HCT116 (cell line): ENCODE measurements at regions not wholly inside any gene's neighbourhood (a gene's known extent, or its start where the extent isn't known, plus 50 kb on each side); places are given as distances from the start of the nearest gene placed in this dataset.

ENCODE experiments used
- ATAC-seq: fragments of 200-7000 bp; cut with Tn5 transposase; 2 replicates; pipeline ENCODE4 v1.9.1; 2020; ENCODE audit warnings: mild to moderate bottlenecking, moderate library complexity
- BruUV-seq: library from RNA; stranded (reverse); fragments of 400-500 nt; replicated peaks from 2 replicates; lab custom pipeline; 2021; lab: Mats Ljungman, UMichigan
- CTCF ChIA-PET: fragments of 300-600 bp; sonication (Branson Sonifier 250); formaldehyde crosslinking; loops from one replicate; lab custom pipeline; 2021; ENCODE audit warnings: antibody characterized with exemption; lab: Charles Lee
- POLR2A ChIA-PET: fragments of 300-600, 350-600 bp; sonication (Branson Sonifier 250); formaldehyde crosslinking; loops from one replicate; lab custom pipeline; 2021; ENCODE audit warnings: antibody characterized with exemption; lab: Charles Lee
- RAD21 ChIA-PET, 2 experiments: fragments of 300-600 bp; sonication (Branson Sonifier 250); formaldehyde crosslinking; loops; one replicate each; lab custom pipeline; 2023; ENCODE audit warnings: low total read pairs in 2 of 2; ENCODE audit not compliant: uncharacterized antibody in 2 of 2, unreplicated experiment in 2 of 2, low non-redundant PET in 1 of 2; lab: Charles Lee
- DNase-seq: peaks from one replicate; pipeline ENCODE4 v3.0.0-alpha.2; 2010; ENCODE audit warnings: low read depth, low spot score
- H2AFZ ChIP-seq: fragments of 200-600 bp; shearing (Covaris generic), sonication (generic); 2 replicates; pipeline ENCODE4 v1.6.1; 2017; ENCODE audit warnings: low read depth, mixed run types, mixed read lengths, antibody characterized with exemption, low read length; ENCODE audit not compliant: poor library complexity, severe bottlenecking
- H3K27ac ChIP-seq: 2 replicates; pipeline ENCODE4 v1.5.1; 2012; ENCODE audit warnings: low read depth, low read length
- H3K27me3 ChIP-seq: fragments of 200-600 bp; sonication (generic); 2 replicates; pipeline ENCODE4 v1.6.1; 2016; ENCODE audit warnings: mixed run types, low read length, mixed read lengths; ENCODE audit not compliant: insufficient read depth
- H3K36me3 ChIP-seq, 2 experiments: fragments of 200-500 bp in 1 of 2; fragments of 200-600 bp in 1 of 2; sonication (Bioruptor generic) in 1 of 2; sonication (generic) in 1 of 2; 2 replicates each; pipeline versions ENCODE4 v1.5.1 to v1.6.1; 2014 to 2016; ENCODE audit warnings: low read length in 2 of 2, inconsistent platforms in 1 of 2, mixed read lengths in 1 of 2, mixed run types in 1 of 2; ENCODE audit not compliant: insufficient read depth in 2 of 2, control insufficient read depth in 1 of 2
- H3K4me1 ChIP-seq, 2 experiments: fragments of 200-600 bp in 1 of 2; sonication (generic) in 1 of 2; 2 replicates each; pipeline versions ENCODE4 v1.5.1 to v1.6.1; 2012 to 2017; ENCODE audit warnings: low read length in 2 of 2, inconsistent platforms in 1 of 2, mild to moderate bottlenecking in 1 of 2, mixed read lengths in 1 of 2, mixed run types in 1 of 2, moderate library complexity in 1 of 2; ENCODE audit not compliant: insufficient read depth in 2 of 2, control insufficient read depth in 1 of 2
- H3K4me2 ChIP-seq: fragments of 200-600 bp; sonication (generic); 2 replicates; pipeline ENCODE4 v1.6.1; 2017; ENCODE audit warnings: mixed run types, low read length, mixed read lengths
- H3K4me3 ChIP-seq, 2 experiments: fragments of 200-600 bp in 1 of 2; sonication (generic) in 1 of 2; replicated peaks in 1 of 2; 2 replicates each; pipeline ENCODE4 v1.5.1; 2011 to 2016; ENCODE audit warnings: low read length in 2 of 2, control low read depth in 1 of 2, low read depth in 1 of 2, mild to moderate bottlenecking in 1 of 2, mixed read lengths in 1 of 2, mixed run types in 1 of 2
- H3K79me2 ChIP-seq: fragments of 200-600 bp; sonication (generic); 2 replicates; pipeline ENCODE4 v1.6.1; 2017; ENCODE audit warnings: mild to moderate bottlenecking, mixed run types, low read length, moderate library complexity, mixed read lengths; ENCODE audit not compliant: insufficient read depth
- H3K9ac ChIP-seq: fragments of 200-600 bp; sonication (generic); 2 replicates; pipeline ENCODE4 v1.6.1; 2016; ENCODE audit warnings: low read length, mixed read lengths
- H3K9me2 ChIP-seq: fragments of 200-600 bp; sonication (generic), shearing (Covaris generic); 2 replicates; pipeline ENCODE4 v1.6.1; 2017; ENCODE audit warnings: mixed run types, mild to moderate bottlenecking, moderate library complexity; ENCODE audit not compliant: insufficient read depth
- H3K9me3 ChIP-seq, 2 experiments: fragments of 200-500 bp in 1 of 2; fragments of 200-600 bp in 1 of 2; sonication (Bioruptor generic) in 1 of 2; sonication (generic) in 1 of 2; 2 replicates each; pipeline ENCODE4 v1.6.1; 2014 to 2017; ENCODE audit warnings: low read length in 2 of 2, mixed read lengths in 2 of 2, inconsistent platforms in 1 of 2, low read depth in 1 of 2, mild to moderate bottlenecking in 1 of 2, mixed run types in 1 of 2, moderate library complexity in 1 of 2; ENCODE audit not compliant: control insufficient read depth in 1 of 2, insufficient read depth in 1 of 2
- H4K20me1 ChIP-seq: fragments of 200-600 bp; sonication (generic), shearing (Covaris generic); 2 replicates; pipeline ENCODE4 v1.6.1; 2017; ENCODE audit warnings: mixed run types, mild to moderate bottlenecking, moderate library complexity; ENCODE audit not compliant: insufficient read depth
- ATF3 ChIP-seq: IDR thresholded peaks from 2 replicates; pipeline ENCODE4 v1.6.1; 2012
- CBX3 ChIP-seq: IDR thresholded peaks from 2 replicates; pipeline ENCODE4 v1.6.1; 2012; ENCODE audit warnings: low read depth
- CEBPB ChIP-seq: IDR thresholded peaks from 2 replicates; pipeline ENCODE4 v1.6.1; 2012; ENCODE audit warnings: low read depth
- EGR1 ChIP-seq: IDR thresholded peaks from 2 replicates; pipeline ENCODE4 v1.6.1; 2012; ENCODE audit warnings: low read depth
- ELF1 ChIP-seq: IDR thresholded peaks from 2 replicates; pipeline ENCODE4 v1.6.1; 2012; ENCODE audit warnings: low read depth, borderline replicate concordance
- EZH2 ChIP-seq: fragments of 200-600 bp; sonication (generic); IDR thresholded peaks from 2 replicates; pipeline ENCODE4 v1.6.1; 2017; ENCODE audit warnings: antibody characterized with exemption, mixed run types
- EZH2phosphoT487 ChIP-seq: fragments of 200-600 bp; IDR thresholded peaks from 2 replicates; pipeline ENCODE4 v1.6.1; 2018; ENCODE audit warnings: antibody characterized with exemption, borderline replicate concordance
- FOSL1 ChIP-seq: IDR thresholded peaks from 2 replicates; pipeline ENCODE4 v1.6.1; 2012; ENCODE audit warnings: low read depth
- MAX ChIP-seq: IDR thresholded peaks from 2 replicates; pipeline ENCODE4 v1.6.1; 2012
- POLR2A ChIP-seq: IDR thresholded peaks from 2 replicates; pipeline ENCODE4 v1.7.0; 2011; ENCODE audit warnings: borderline replicate concordance; ENCODE audit not compliant: insufficient read depth, insufficient read length; ENCODE audit errors: extremely low read depth
- POLR2AphosphoS5 ChIP-seq: IDR thresholded peaks from 2 replicates; pipeline ENCODE4 v1.6.1; 2011; ENCODE audit warnings: mild to moderate bottlenecking, low read depth, low read length, moderate library complexity
- RAD21 ChIP-seq: IDR thresholded peaks from 2 replicates; pipeline ENCODE4 v1.6.1; 2012; ENCODE audit warnings: low read depth, mild to moderate bottlenecking
- REST ChIP-seq: IDR thresholded peaks from 2 replicates; pipeline ENCODE4 v1.6.1; 2012; ENCODE audit warnings: low read depth
- SIN3A ChIP-seq: IDR thresholded peaks from 2 replicates; pipeline ENCODE4 v1.6.1; 2012; ENCODE audit warnings: low read depth
- SP1 ChIP-seq: IDR thresholded peaks from 2 replicates; pipeline ENCODE4 v1.6.1; 2012; ENCODE audit warnings: low read depth
- TCF7L2 ChIP-seq: IDR thresholded peaks from 2 replicates; pipeline ENCODE4 v1.7.0; 2011; ENCODE audit warnings: borderline replicate concordance, inconsistent platforms; ENCODE audit not compliant: insufficient read depth, insufficient read length; ENCODE audit errors: extremely low read depth
- YY1 ChIP-seq: IDR thresholded peaks from 2 replicates; pipeline ENCODE4 v1.6.1; 2011; ENCODE audit warnings: low read length, low read depth, moderate library complexity, mild to moderate bottlenecking; ENCODE audit not compliant: insufficient replicate concordance; ENCODE audit errors: extremely low read depth
- ZBTB33 ChIP-seq: IDR thresholded peaks from 2 replicates; pipeline ENCODE4 v1.6.1; 2011; ENCODE audit warnings: mild to moderate bottlenecking, low read length, moderate library complexity; ENCODE audit not compliant: insufficient replicate concordance; ENCODE audit errors: extremely low read depth
- ZFX ChIP-seq: fragments of 450-650 bp; IDR thresholded peaks from 2 replicates; pipeline ENCODE4 v1.6.1; 2017
- intact Hi-C: fragments of 100-400 bp; cut with micrococcal nuclease; formaldehyde crosslinking; loops from 2 replicates; pipeline ENCODE4 v1.10.0; 2022
- TF ChIP-seq, protein P1 (sequence below), 3 experiments: fragments of 200-600 bp in 1 of 3; sonication (generic) in 1 of 3; IDR thresholded peaks in 2 of 3; conservative IDR thresholded peaks in 1 of 3; 2 replicates each; pipeline ENCODE4 v1.5.1; 2012 to 2017; ENCODE audit warnings: low read depth in 2 of 3, low read length in 2 of 3, antibody characterized with exemption in 1 of 3, borderline replicate concordance in 1 of 3, control low read depth in 1 of 3, mild to moderate bottlenecking in 1 of 3, mixed read lengths in 1 of 3, mixed run types in 1 of 3, moderate library complexity in 1 of 3; ENCODE audit not compliant: insufficient read depth in 1 of 3

DNA sequence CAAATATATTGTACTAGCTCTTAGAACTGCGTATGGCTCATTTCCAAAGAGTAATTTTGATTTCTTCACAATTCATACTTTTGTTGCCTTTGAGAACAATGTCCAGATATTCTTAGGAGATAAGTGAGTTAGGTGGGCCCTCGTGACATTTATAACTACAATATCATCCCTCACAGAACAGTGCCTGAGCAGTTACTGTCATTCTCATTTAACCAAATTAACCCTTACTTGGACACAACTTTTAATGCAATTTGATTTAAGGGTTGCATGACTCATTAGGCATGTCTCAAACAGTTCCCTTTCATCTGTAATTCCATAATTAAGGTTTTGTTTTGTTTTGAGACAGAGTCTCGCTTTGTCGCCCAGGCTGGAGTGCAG lies 68.1 kb upstream of the DNAH14 start:
- H3K9me2 ChIP-seq: no peaks in the 10 kb centered on the region
- ChIA-PET RAD21 (no interaction called here), POLR2A (no interaction called here), CTCF (interaction anchor here (2.3 kb wide), 1 partner anchor 10 kb away, joined by 10 read pairs; no protein-coding TSS in a partner anchor)
- H3K27ac ChIP-seq: no peak overlapping the region
- no peak overlapping the region for H3K4me2 ChIP-seq
- BruUV-seq: no TSS peak
- no peaks in the 10 kb centered on the region for H3K9me3 ChIP-seq
- H3K4me1 ChIP-seq: no peaks in the 10 kb centered on the region
- H3K4me3 ChIP-seq: no peak overlapping the region
- H3K79me2 ChIP-seq: no peaks in the 10 kb centered on the region
- H3K27me3 ChIP-seq: 0 out of 2 replicates have a peak, but pooled peaks cover 4% of the 10 kb centered on the region
- ATAC-seq (no peak), DNase-seq (no peak)
- no peaks in the 10 kb centered on the region for H4K20me1 ChIP-seq
- no peak overlapping the region for H2AFZ ChIP-seq
- intact Hi-C loops: no loop called here
- TF ChIP-seq CEBPB: no peak
- TF ChIP-seq EZH2phosphoT487: no peak
- no peak for TF ChIP-seq ZBTB33
- no peak for TF ChIP-seq RAD21
- no peak for TF ChIP-seq CBX3
- TF ChIP-seq POLR2AphosphoS5: no peak
- no peak for TF ChIP-seq FOSL1
- TF ChIP-seq, protein P1, sequence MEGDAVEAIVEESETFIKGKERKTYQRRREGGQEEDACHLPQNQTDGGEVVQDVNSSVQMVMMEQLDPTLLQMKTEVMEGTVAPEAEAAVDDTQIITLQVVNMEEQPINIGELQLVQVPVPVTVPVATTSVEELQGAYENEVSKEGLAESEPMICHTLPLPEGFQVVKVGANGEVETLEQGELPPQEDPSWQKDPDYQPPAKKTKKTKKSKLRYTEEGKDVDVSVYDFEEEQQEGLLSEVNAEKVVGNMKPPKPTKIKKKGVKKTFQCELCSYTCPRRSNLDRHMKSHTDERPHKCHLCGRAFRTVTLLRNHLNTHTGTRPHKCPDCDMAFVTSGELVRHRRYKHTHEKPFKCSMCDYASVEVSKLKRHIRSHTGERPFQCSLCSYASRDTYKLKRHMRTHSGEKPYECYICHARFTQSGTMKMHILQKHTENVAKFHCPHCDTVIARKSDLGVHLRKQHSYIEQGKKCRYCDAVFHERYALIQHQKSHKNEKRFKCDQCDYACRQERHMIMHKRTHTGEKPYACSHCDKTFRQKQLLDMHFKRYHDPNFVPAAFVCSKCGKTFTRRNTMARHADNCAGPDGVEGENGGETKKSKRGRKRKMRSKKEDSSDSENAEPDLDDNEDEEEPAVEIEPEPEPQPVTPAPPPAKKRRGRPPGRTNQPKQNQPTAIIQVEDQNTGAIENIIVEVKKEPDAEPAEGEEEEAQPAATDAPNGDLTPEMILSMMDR (IDR thresholded peaks at IDR 0.05 in 2 of 3, conservative IDR thresholded peaks at IDR 0.05 in 1 of 3; ENCODE audit: borderline replicate concordance in 1 of 3, insufficient read depth in 1 of 3, low read depth in 2 of 3, low read length in 2 of 3): no peak
- no peak for TF ChIP-seq MAX
- no peak for TF ChIP-seq ATF3
- no peak for TF ChIP-seq ZFX
- no peak for TF ChIP-seq SIN3A
- TF ChIP-seq REST: no peak
- TF ChIP-seq ELF1: no peak
- TF ChIP-seq EGR1: no peak
- no peak for TF ChIP-seq SP1
- TF ChIP-seq YY1: no peak
- no peak for TF ChIP-seq TCF7L2
- TF ChIP-seq EZH2: no peak
- no peak for TF ChIP-seq POLR2A
- no peaks in the 10 kb centered on the region for H3K36me3 ChIP-seq
- H3K9ac ChIP-seq: no peak overlapping the region
